ENCODE measurements at regions not wholly inside any gene's neighbourhood (a gene's known extent, or its start where the extent isn't known, plus 50 kb on each side); places are given as distances from the start of the nearest gene placed in this dataset.

DNA sequence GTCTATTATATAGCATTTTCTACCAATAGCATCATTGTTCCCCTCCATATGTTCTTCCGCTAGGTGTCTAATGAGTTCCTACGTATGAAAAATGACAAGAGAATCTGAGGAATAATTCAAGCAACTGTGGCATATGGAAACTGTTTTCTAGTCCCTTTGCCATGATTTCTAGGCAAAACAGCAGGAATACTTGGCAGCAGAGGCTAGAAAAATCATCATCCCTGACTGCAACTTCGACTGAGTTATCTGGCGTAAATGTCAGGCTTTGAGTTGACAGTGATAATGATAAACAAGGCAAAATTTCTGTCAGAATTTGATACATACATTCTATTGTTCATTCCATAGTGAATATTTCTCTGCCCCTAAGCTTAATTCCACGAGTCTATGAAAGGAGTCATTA is 572.8 kb upstream of the USP15 start:
- TF ChIP-seq, protein P1, sequence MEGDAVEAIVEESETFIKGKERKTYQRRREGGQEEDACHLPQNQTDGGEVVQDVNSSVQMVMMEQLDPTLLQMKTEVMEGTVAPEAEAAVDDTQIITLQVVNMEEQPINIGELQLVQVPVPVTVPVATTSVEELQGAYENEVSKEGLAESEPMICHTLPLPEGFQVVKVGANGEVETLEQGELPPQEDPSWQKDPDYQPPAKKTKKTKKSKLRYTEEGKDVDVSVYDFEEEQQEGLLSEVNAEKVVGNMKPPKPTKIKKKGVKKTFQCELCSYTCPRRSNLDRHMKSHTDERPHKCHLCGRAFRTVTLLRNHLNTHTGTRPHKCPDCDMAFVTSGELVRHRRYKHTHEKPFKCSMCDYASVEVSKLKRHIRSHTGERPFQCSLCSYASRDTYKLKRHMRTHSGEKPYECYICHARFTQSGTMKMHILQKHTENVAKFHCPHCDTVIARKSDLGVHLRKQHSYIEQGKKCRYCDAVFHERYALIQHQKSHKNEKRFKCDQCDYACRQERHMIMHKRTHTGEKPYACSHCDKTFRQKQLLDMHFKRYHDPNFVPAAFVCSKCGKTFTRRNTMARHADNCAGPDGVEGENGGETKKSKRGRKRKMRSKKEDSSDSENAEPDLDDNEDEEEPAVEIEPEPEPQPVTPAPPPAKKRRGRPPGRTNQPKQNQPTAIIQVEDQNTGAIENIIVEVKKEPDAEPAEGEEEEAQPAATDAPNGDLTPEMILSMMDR (IDR thresholded peaks at IDR 0.05; ENCODE audit: low read depth, low read length, poor library complexity, severe bottlenecking), result no peak
- no peak for TF ChIP-seq EZH2phosphoT487 (IDR thresholded peaks at IDR 0.05; ENCODE audit: borderline replicate concordance, low read length)

Data from DOHH2 (cell line).